ENCODE measurements at regions not wholly inside any gene's neighbourhood (a gene's known extent, or its start where the extent isn't known, plus 50 kb on each side); places are given as distances from the start of the nearest gene placed in this dataset.

GRCh38 chr6:91565207-91565606 lies 978.3 kb upstream of the MAP3K7 start:
- no peak for TF ChIP-seq CTCF (IDR thresholded peaks at IDR 0.05; ENCODE audit: low read depth, low read length, missing control alignments)
- no peak for DNase-seq
- H3K4me3 ChIP-seq (ENCODE audit: low read depth, low read length): no peak overlapping the region
- no peaks in the 10 kb centered on the region for H3K36me3 ChIP-seq (replicated peaks)
- no peaks in the 10 kb centered on the region for H3K27me3 ChIP-seq (replicated peaks)
- in situ Hi-C loops (cut with HindIII; ENCODE audit: low pct_ligation_motif_present, low sequenced_read_pairs): no loop called here
- no peak overlapping the region for H3K27ac ChIP-seq

GRCh38 chr6:91562955-91563354 lies 976.1 kb upstream of the MAP3K7 start:
- peak; percentile 14 for DNase-seq
- TF ChIP-seq CTCF (IDR thresholded peaks at IDR 0.05; ENCODE audit: low read depth, low read length, missing control alignments): no peak
- no peaks in the 10 kb centered on the region for H3K36me3 ChIP-seq (replicated peaks)
- H3K4me3 ChIP-seq (ENCODE audit: low read depth, low read length): no peak overlapping the region
- H3K27ac ChIP-seq: peak overlapping the region; percentile 9
- H3K27me3 ChIP-seq (replicated peaks): no peaks in the 10 kb centered on the region
- in situ Hi-C loops (cut with HindIII; ENCODE audit: low pct_ligation_motif_present, low sequenced_read_pairs): no loop called here

- no peak for DNase-seq
- Histone ChIP-seq H3K36me3 (replicated peaks) (no peaks in the 10 kb centered on the region), H3K4me3 (ENCODE audit: low read depth, low read length) (no peak overlapping the region), H3K27ac (no peak overlapping the region), H3K27me3 (replicated peaks) (no peaks in the 10 kb centered on the region)
- TF ChIP-seq CTCF (IDR thresholded peaks at IDR 0.05; ENCODE audit: low read depth, low read length, missing control alignments): no peak
- in situ Hi-C loops (cut with HindIII; ENCODE audit: low pct_ligation_motif_present, low sequenced_read_pairs): no loop called here
Measured at GRCh38 chr6:91560409-91560808, 973.5 kb upstream of the MAP3K7 start.

- H3K4me3 ChIP-seq (ENCODE audit: low read depth, low read length): no peak overlapping the region
- no peaks in the 10 kb centered on the region for H3K27me3 ChIP-seq (replicated peaks)
- no peak overlapping the region for H3K27ac ChIP-seq
- DNase-seq: no peak
- in situ Hi-C loops (cut with HindIII; ENCODE audit: low pct_ligation_motif_present, low sequenced_read_pairs): no loop called here
- TF ChIP-seq CTCF (IDR thresholded peaks at IDR 0.05; ENCODE audit: low read depth, low read length, missing control alignments): no peak
- no peaks in the 10 kb centered on the region for H3K36me3 ChIP-seq (replicated peaks)
Measured at GRCh38 chr6:91540902-91541301, 954.0 kb upstream of the MAP3K7 start.

- Histone ChIP-seq H3K36me3 (replicated peaks) (no peaks in the 10 kb centered on the region), H3K4me3 (ENCODE audit: low read depth, low read length) (no peak overlapping the region), H3K27me3 (replicated peaks) (no peaks in the 10 kb centered on the region), H3K27ac (no peak overlapping the region)
- in situ Hi-C loops (cut with HindIII; ENCODE audit: low pct_ligation_motif_present, low sequenced_read_pairs): no loop called here
- TF ChIP-seq CTCF (IDR thresholded peaks at IDR 0.05; ENCODE audit: low read depth, low read length, missing control alignments): no peak
- no peak for DNase-seq
Measured at GRCh38 chr6:91539456-91539855, 952.6 kb upstream of the MAP3K7 start.

- H3K27ac ChIP-seq: no peak overlapping the region
- no peak overlapping the region for H3K4me3 ChIP-seq (ENCODE audit: low read depth, low read length)
- DNase-seq: no peak
- H3K36me3 ChIP-seq (replicated peaks): no peaks in the 10 kb centered on the region
- no peaks in the 10 kb centered on the region for H3K27me3 ChIP-seq (replicated peaks)
- no peak for TF ChIP-seq CTCF (IDR thresholded peaks at IDR 0.05; ENCODE audit: low read depth, low read length, missing control alignments)
- in situ Hi-C loops (cut with HindIII; ENCODE audit: low pct_ligation_motif_present, low sequenced_read_pairs): no loop called here
Measured at GRCh38 chr6:91538622-91539021, 951.8 kb upstream of the MAP3K7 start.

Measured in brain microvascular endothelial cell (primary cell).